ENCODE measurements at regions not wholly inside any gene's neighbourhood (a gene's known extent, or its start where the extent isn't known, plus 50 kb on each side); places are given as distances from the start of the nearest gene placed in this dataset.

GRCh38 chr4:37138019-37138653 is 106.4 kb upstream of the NWD2 start:
- Histone ChIP-seq H3K9ac (replicated peaks; ENCODE audit: extremely low read depth, insufficient read depth, low read length) (no peak overlapping the region), H4K20me1 (replicated peaks; ENCODE audit: control insufficient read depth, extremely low read depth, insufficient read depth, low read length) (no peaks in the 10 kb centered on the region), H2AFZ (ENCODE audit: low read depth, low read length) (no peak overlapping the region), H3K9me3 (replicated peaks; ENCODE audit: control insufficient read depth, insufficient read depth, low read length) (no peaks in the 10 kb centered on the region), H3K27me3 (ENCODE audit: control insufficient read depth in 2 of 2, insufficient read depth in 2 of 2, low read length in 2 of 2) (no peaks in the 10 kb centered on the region), H3K4me2 (ENCODE audit: insufficient read depth, low read length) (no peak overlapping the region), H3K27ac (ENCODE audit: insufficient read depth, low read depth, low read length) (no peak overlapping the region), H3K36me3 (ENCODE audit: control insufficient read depth in 2 of 2, extremely low read depth in 1 of 2, insufficient read depth in 2 of 2, low read length in 2 of 2) (no peaks in the 10 kb centered on the region), H3K4me3 (replicated peaks in 1 of 3; ENCODE audit: insufficient read depth in 1 of 3, low read depth in 1 of 3, low read length in 3 of 3) (no peak overlapping the region), H3K79me2 (ENCODE audit: control insufficient read depth, insufficient read depth, low read length) (no peaks in the 10 kb centered on the region), H3K4me1 (ENCODE audit: control insufficient read depth, extremely low read depth, insufficient read depth, low read length) (no peaks in the 10 kb centered on the region), H3K9me1 (replicated peaks; ENCODE audit: control insufficient read depth, extremely low read depth, insufficient read depth, low read length) (no peaks in the 10 kb centered on the region)
- ChIA-PET POLR2A (no interaction called here), CTCF (no interaction called here)
- FAIRE-seq (no peak), DNase-seq (ENCODE audit: low read depth, low spot score) (no peak)
- TF ChIP-seq FOS (IDR thresholded peaks at IDR 0.05; ENCODE audit: borderline replicate concordance, insufficient read depth, low read length): no peak
- no peak for TF ChIP-seq MAX (IDR thresholded peaks at IDR 0.05; ENCODE audit: insufficient read depth, insufficient read length)
- TF ChIP-seq POLR2AphosphoS5 (IDR thresholded peaks at IDR 0.05; ENCODE audit: insufficient read depth, low read depth, low read length): no peak
- no peak for TF ChIP-seq JUN (IDR thresholded peaks at IDR 0.05; ENCODE audit: borderline replicate concordance, insufficient read depth, insufficient read length, low read depth)
- no peak for TF ChIP-seq EZH2 (IDR thresholded peaks at IDR 0.05; ENCODE audit: borderline replicate concordance, low read depth, low read length, severe bottlenecking)
- TF ChIP-seq POLR2A (IDR thresholded peaks at IDR 0.05; ENCODE audit: low read depth, low read length): no peak
- no peak for TF ChIP-seq GATA2 (IDR thresholded peaks at IDR 0.05; ENCODE audit: insufficient read depth, insufficient read length, low read depth, low read length)
- no peak for TF ChIP-seq CTCF (IDR thresholded peaks at IDR 0.05; ENCODE audit: extremely low read depth in 1 of 2, insufficient read depth in 1 of 2, low read depth in 1 of 2, low read length in 2 of 2)
- no peak for TF ChIP-seq MYC (IDR thresholded peaks at IDR 0.05; ENCODE audit: low read depth, low read length)
- intact Hi-C loops (cut with micrococcal nuclease) (no loop called here), dilution Hi-C loops (cut with MboI; ENCODE audit: extremely low pct_ligation_motif_present, low sequenced_read_pairs) (no loop called here)
- BruUV-seq (replicated peaks): no TSS peak
